Lower lobe of right lung (tissue), 2 donors: ENCODE measurements at regions not wholly inside any gene's neighbourhood (a gene's known extent, or its start where the extent isn't known, plus 50 kb on each side); places are given as distances from the start of the nearest gene placed in this dataset.

ENCODE experiments used
- ATAC-seq, 2 donors: fragments of 200-7000 bp; cut with Tn5 transposase; one replicate each; pipeline ENCODE4 v1.9.1; 2020 to 2022; ENCODE audit warnings: mild to moderate bottlenecking in 2 of 2, moderate library complexity in 2 of 2
- DNase-seq: peaks from one replicate; pipeline ENCODE4 v3.0.0-alpha.2; 2020
- H3K27ac ChIP-seq: fragments of 200-600 bp; one replicate; pipeline ENCODE4 v1.8.0; 2022
- H3K27me3 ChIP-seq: fragments of 200-600 bp; one replicate; pipeline ENCODE4 v1.8.0; 2022; ENCODE audit warnings: low read depth
- H3K36me3 ChIP-seq: fragments of 200-600 bp; one replicate; pipeline ENCODE4 v1.8.0; 2022; ENCODE audit warnings: mild to moderate bottlenecking
- H3K4me1 ChIP-seq: fragments of 200-600 bp; one replicate; pipeline ENCODE4 v1.8.0; 2022
- H3K4me3 ChIP-seq: fragments of 200-600 bp; one replicate; pipeline ENCODE4 v1.8.0; 2022; ENCODE audit warnings: mild to moderate bottlenecking
- H3K9me3 ChIP-seq: fragments of 200-600 bp; one replicate; pipeline ENCODE4 v1.8.0; 2022
- intact Hi-C: fragments of 100-400 bp; cut with DNase I; formaldehyde crosslinking; loops from one replicate; pipeline ENCODE4 v1.11.0; 2022
- TF ChIP-seq, protein P1 (sequence below): fragments of 200-600 bp; IDR thresholded peaks from one replicate; pipeline ENCODE4 v1.8.0; 2022; ENCODE audit warnings: antibody characterized with exemption, mild to moderate bottlenecking
- donor health status: DM: no; HTN: yes; CAD: no; lungs with severe emphysema.

DNA sequence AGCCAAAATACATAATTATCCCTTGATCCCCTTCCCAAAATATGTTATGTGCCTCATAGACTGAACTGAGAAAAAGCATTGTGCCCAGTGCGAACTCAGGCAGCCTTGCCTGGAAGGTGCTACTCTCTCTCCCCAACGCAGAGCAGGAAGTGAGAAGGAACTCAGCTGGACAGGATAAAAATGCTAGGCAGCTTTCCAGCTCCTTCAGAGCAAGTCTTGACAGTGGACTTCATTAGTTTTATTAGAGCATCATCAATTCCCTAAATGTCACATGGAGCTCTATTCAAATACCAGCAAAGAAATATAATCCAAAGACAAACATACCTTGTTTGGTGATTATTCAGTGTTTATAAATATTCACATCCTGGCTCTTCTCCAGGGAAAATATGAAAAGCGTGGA is 202.4 kb downstream of the RFC3 start:
- intact Hi-C loops, result no loop called here

DNA sequence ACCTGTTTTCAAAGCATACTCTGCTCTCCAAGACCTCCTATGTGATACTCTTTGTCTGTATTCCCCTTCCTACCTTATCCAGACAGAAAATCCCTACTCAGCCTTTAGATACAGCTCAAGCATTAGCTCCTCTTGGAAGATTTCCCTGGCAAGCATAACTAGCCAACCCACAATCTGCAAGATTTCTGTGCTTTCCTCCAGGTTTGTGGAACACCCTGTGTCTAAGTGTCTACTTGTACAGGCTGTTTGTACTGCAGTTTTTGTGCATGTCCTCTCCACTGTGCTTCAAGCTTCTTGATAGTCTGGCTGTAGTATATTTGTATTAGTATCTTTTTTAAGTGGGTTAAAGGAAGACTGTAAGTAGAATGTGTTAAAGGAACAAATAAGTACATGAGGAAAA is 203.7 kb downstream of the RFC3 start:
- Histone ChIP-seq H3K4me3 (no peak overlapping the region), H3K4me1 (no peaks in the 10 kb centered on the region), H3K9me3 (peaks cover 3% of the 10 kb centered on the region), H3K27ac (no peak overlapping the region), H3K27me3 (no peaks in the 10 kb centered on the region), H3K36me3 (no peaks in the 10 kb centered on the region)
- TF ChIP-seq, protein P1, sequence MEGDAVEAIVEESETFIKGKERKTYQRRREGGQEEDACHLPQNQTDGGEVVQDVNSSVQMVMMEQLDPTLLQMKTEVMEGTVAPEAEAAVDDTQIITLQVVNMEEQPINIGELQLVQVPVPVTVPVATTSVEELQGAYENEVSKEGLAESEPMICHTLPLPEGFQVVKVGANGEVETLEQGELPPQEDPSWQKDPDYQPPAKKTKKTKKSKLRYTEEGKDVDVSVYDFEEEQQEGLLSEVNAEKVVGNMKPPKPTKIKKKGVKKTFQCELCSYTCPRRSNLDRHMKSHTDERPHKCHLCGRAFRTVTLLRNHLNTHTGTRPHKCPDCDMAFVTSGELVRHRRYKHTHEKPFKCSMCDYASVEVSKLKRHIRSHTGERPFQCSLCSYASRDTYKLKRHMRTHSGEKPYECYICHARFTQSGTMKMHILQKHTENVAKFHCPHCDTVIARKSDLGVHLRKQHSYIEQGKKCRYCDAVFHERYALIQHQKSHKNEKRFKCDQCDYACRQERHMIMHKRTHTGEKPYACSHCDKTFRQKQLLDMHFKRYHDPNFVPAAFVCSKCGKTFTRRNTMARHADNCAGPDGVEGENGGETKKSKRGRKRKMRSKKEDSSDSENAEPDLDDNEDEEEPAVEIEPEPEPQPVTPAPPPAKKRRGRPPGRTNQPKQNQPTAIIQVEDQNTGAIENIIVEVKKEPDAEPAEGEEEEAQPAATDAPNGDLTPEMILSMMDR, result no peak
- intact Hi-C loops, result no loop called here
- ATAC-seq, result no peak
- no peak for DNase-seq

More for the DNA sequence above, 202.4 kb downstream of the RFC3 start:
- TF ChIP-seq, protein P1, result no peak
- Histone ChIP-seq H3K27me3 (no peaks in the 10 kb centered on the region), H3K9me3 (peaks cover 3% of the 10 kb centered on the region), H3K36me3 (no peaks in the 10 kb centered on the region), H3K4me1 (no peaks in the 10 kb centered on the region), H3K4me3 (no peak overlapping the region), H3K27ac (no peak overlapping the region)
- ATAC-seq (no peak), DNase-seq (no peak)

DNA sequence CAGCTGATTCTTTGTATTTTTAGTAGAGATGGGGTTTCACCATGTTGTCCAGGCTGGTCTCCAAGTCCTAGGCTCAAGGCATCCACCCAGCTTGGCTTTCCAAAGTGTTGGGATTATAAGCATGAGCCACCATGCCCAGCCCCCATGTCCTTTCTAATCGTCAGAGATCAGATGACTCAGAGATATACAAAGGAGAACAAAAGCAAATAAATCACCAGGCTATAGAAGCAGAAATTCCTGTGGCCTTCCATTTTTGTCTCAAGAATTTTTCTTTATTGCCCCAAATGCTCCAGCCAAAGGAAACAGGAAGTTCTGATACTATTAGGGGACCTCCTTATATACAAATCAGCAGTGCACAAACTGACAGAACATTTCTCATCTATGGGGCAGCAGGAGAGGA is 207.8 kb downstream of the RFC3 start:
- DNase-seq (no peak), ATAC-seq (no peak)
- Histone ChIP-seq H3K36me3 (no peaks in the 10 kb centered on the region), H3K9me3 (peaks cover 7% of the 10 kb centered on the region), H3K27me3 (no peaks in the 10 kb centered on the region), H3K4me3 (no peak overlapping the region), H3K27ac (no peak overlapping the region), H3K4me1 (no peaks in the 10 kb centered on the region)
- TF ChIP-seq, protein P1, result no peak
- intact Hi-C loops, result no loop called here

DNA sequence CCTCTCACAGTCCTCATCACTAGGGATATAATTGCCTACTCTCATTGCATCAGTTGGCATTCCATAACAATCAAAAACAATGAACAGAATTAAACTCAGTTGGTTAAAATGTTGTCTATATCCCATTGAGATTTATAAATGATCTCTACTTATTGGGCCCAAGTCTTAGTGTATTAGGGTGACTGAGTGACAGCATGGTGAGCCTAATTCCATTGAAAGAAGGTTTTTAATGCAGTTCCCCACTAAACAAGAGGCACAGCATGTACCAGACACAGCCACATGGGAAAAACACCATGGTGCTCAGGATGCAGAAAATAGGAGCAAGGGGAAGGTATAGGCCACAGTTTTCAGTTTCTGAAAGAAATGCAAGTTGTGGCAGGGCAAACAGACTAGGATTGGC is 208.4 kb downstream of the RFC3 start:
- Histone ChIP-seq H3K4me3 (no peak overlapping the region), H3K36me3 (no peaks in the 10 kb centered on the region), H3K27ac (no peak overlapping the region), H3K27me3 (no peaks in the 10 kb centered on the region), H3K9me3 (peaks cover 7% of the 10 kb centered on the region), H3K4me1 (no peaks in the 10 kb centered on the region)
- no peak for ATAC-seq
- DNase-seq, result no peak
- TF ChIP-seq, protein P1, result no peak
- intact Hi-C loops, result no loop called here

DNA sequence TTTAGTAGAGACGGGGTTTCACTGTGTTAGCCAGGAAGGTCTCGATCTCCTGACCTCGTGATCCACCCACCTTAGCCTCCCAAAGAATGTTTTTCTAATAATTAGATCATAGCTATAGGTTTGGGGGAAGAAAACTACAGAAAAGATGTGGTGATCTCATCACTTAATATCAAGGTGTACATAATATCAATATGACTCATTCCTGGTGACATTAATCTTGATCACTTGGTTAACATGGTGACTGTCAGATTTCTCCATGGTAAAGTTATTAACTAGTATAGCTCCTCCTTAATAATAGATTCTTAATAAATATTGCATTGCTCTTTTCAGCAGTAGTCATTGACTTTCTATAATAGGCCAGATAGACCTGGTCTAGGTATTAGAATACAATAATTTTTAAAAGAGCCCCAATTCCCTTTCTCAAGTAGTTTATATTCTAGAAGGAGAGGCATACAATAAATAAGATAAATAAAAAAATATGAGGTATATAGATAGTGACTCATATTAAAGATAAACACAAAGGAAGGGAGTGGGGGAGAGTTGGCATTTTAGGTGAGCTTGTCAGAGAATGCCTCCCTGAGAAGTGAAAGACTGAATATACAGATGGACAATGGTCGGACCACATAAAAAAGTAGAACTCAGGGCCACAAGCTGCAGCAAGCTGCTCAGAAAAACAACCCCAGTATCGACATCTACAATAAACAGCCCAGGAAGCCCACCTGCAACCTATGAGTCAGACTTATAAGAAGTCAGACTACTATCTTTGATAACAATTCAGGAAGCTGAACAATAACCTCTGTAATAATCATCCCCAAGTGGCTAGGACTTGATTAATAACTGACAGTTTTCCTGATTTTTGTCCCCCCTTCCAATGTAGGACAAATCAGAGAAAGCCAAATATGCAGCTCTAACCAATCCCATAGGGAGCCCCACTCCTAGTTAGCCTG is 210.8 kb downstream of the RFC3 start:
- Histone ChIP-seq H3K27me3 (no peaks in the 10 kb centered on the region), H3K27ac (no peak overlapping the region), H3K4me1 (no peaks in the 10 kb centered on the region), H3K9me3 (peaks cover 4% of the 10 kb centered on the region), H3K36me3 (no peaks in the 10 kb centered on the region), H3K4me3 (no peak overlapping the region)
- TF ChIP-seq, protein P1, result no peak
- intact Hi-C loops, result no loop called here
- ATAC-seq (no peak), DNase-seq (no peak)
